Spleen (tissue), 11 donors: ENCODE measurements at regions not wholly inside any gene's neighbourhood (a gene's known extent, or its start where the extent isn't known, plus 50 kb on each side); places are given as distances from the start of the nearest gene placed in this dataset.

Source experiments
- DNase-seq: peaks from one replicate; pipeline ENCODE4 v3.0.0-alpha.2; 2020
- H3K27ac ChIP-seq, 8 donors: fragments of 200-600 bp; sonication (generic) in 7 of 8; 1 replicate in 4 of 8; 2 replicates in 4 of 8; pipeline versions ENCODE4 v1.5.0 to v1.8.0; 2016 to 2021; ENCODE audit warnings: inconsistent platforms in 4 of 8, mild to moderate bottlenecking in 4 of 8, moderate library complexity in 1 of 8
- H3K27me3 ChIP-seq, 7 donors: fragments of 200-600 bp; sonication (generic) in 6 of 7; replicated peaks in 1 of 7; 1 replicate in 4 of 7; 2 replicates in 3 of 7; pipeline versions ENCODE4 v1.5.0 to v1.8.0; 2016 to 2021; ENCODE audit warnings: inconsistent platforms in 3 of 7, mild to moderate bottlenecking in 1 of 7
- H3K36me3 ChIP-seq, 6 donors: fragments of 200-600 bp; sonication (generic) in 5 of 6; 1 replicate in 4 of 6; 2 replicates in 2 of 6; pipeline versions ENCODE4 v1.5.0 to v1.8.0; 2016 to 2021; ENCODE audit warnings: inconsistent platforms in 2 of 6
- H3K4me1 ChIP-seq, 6 donors: fragments of 200-600 bp; sonication (generic) in 5 of 6; 1 replicate in 3 of 6; 2 replicates in 3 of 6; pipeline versions ENCODE4 v1.5.0 to v1.8.0; 2016 to 2021; ENCODE audit warnings: inconsistent platforms in 3 of 6
- H3K4me3 ChIP-seq, 8 donors: fragments of 200-600 bp; sonication (generic) in 7 of 8; 1 replicate in 4 of 8; 2 replicates in 4 of 8; pipeline versions ENCODE4 v1.5.0 to v1.8.0; 2016 to 2021; ENCODE audit warnings: inconsistent platforms in 4 of 8, mild to moderate bottlenecking in 4 of 8, moderate library complexity in 2 of 8
- H3K9me3 ChIP-seq, 8 donors: fragments of 200-600 bp; sonication (generic) in 7 of 8; 1 replicate in 4 of 8; 2 replicates in 4 of 8; pipeline versions ENCODE4 v1.5.0 to v1.8.0; 2016 to 2021; ENCODE audit warnings: inconsistent platforms in 4 of 8
- POLR2A ChIP-seq, 3 donors: fragments of 450-650 bp; IDR thresholded peaks; one replicate each; pipeline ENCODE4 v1.5.1; 2017; ENCODE audit warnings: antibody characterized with exemption in 3 of 3, mild to moderate bottlenecking in 1 of 3
- POLR2AphosphoS5 ChIP-seq, 3 donors: sonication (generic); formaldehyde crosslinking; IDR thresholded peaks; one replicate each; pipeline ENCODE4 v1.5.1; 2017; ENCODE audit warnings: antibody characterized with exemption in 3 of 3
- WGBS, 5 donors: extraction: QIAGEN DNeasy Blood & Tissue Kit in 3 of 5; methylation state at CpG; one replicate each; pipeline versions ENCODE4 v1.1.5 to v1.1.7; 2013 to 2018; 5-methylcytosine and 5-hydroxymethylcytosine counted together
- intact Hi-C: fragments of 100-400 bp; cut with DNase I; formaldehyde crosslinking; loops from one replicate; pipeline ENCODE4 v1.15.0; 2023; ENCODE audit warnings: low total_unique reads
- TF ChIP-seq, protein P1 (sequence below), 11 experiments: fragments of 200-600 bp in 7 of 11; fragments of 450-650 bp in 4 of 11; sonication (generic) in 4 of 11; IDR thresholded peaks in 8 of 11; conservative IDR thresholded peaks in 3 of 11; 1 replicate in 7 of 11; 2 replicates in 4 of 11; pipeline versions ENCODE4 v1.4.0 to v1.8.0; 2016 to 2021; ENCODE audit warnings: antibody characterized with exemption in 11 of 11, inconsistent platforms in 4 of 11, mild to moderate bottlenecking in 1 of 11
- donor health status: healthy with polysubstance abuse.
- donor health status: DM: no; HTN: no; CAD: no; lungs with moderate emphysema.
- donor health status: DM: no; HTN: no; CAD: no.
- donor health status: Bipolar disorder and iron deficiency.
- donor health status: healthy.
- donor health status: DM: no; HTN: no; CAD: no.
- donor health status: DM: yes; HTN: yes; CAD: no.

DNA sequence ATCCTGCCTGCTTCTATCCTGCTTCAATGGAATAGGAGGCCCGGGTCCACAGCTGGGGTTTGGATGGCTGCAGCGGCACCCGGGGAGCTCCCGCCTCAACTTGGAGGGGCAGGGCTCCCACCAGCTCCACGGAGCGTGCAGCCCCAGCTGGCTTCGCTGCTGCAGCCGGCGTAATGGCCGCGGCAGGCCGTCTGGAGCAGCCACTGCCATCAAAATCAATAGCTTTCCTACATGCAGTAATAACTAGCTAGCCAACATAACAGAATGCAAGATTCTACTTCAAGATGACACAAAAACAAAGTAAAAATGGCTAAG is 154.2 kb upstream of the RMP24 start:
- Histone ChIP-seq H3K4me1 (no peaks in the 10 kb centered on the region), H3K36me3 (no peaks in the 10 kb centered on the region), H3K27me3 (peaks cover 0 to 9% (median 0%) of the 10 kb centered on the region in 7 donors), H3K4me3 (no peak overlapping the region), H3K27ac (no peak overlapping the region), H3K9me3 (peaks cover 0 to 4% (median 0%) of the 10 kb centered on the region in 8 donors)
- intact Hi-C loops: no loop called here
- no peak for DNase-seq
- TF ChIP-seq POLR2A (IDR thresholded peaks at IDR 0.05) (no peak), POLR2AphosphoS5 (IDR thresholded peaks at IDR 0.05) (no peak)
- TF ChIP-seq, protein P1, sequence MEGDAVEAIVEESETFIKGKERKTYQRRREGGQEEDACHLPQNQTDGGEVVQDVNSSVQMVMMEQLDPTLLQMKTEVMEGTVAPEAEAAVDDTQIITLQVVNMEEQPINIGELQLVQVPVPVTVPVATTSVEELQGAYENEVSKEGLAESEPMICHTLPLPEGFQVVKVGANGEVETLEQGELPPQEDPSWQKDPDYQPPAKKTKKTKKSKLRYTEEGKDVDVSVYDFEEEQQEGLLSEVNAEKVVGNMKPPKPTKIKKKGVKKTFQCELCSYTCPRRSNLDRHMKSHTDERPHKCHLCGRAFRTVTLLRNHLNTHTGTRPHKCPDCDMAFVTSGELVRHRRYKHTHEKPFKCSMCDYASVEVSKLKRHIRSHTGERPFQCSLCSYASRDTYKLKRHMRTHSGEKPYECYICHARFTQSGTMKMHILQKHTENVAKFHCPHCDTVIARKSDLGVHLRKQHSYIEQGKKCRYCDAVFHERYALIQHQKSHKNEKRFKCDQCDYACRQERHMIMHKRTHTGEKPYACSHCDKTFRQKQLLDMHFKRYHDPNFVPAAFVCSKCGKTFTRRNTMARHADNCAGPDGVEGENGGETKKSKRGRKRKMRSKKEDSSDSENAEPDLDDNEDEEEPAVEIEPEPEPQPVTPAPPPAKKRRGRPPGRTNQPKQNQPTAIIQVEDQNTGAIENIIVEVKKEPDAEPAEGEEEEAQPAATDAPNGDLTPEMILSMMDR (IDR thresholded peaks at IDR 0.05 in 8 of 11, conservative IDR thresholded peaks at IDR 0.05 in 3 of 11): no peak
- 88 to 95% (median 93%) methylated on average over 12 of the region's 12 CpGs for WGBS, 5 donors

DNA sequence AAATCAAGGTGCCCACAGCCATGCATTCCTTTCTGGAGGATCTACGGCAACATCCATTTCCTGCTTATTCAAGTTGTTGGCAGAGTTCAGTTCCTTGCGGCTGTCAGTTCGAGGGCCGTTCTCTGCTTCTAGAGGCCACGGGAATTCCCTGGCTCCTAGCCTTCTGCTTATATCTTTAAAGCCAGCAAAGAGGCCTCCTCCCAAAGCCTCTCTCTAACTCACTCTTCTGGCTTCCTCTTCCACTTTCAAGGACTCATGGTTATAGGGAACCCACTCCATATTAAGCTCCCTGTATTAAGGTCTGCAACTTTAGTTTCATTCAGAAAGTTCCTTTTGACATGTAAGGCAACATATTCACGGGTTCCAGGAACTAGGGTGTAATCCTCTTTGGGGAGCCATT is 150.1 kb upstream of the RMP24 start:
- Histone ChIP-seq H3K36me3 (no peaks in the 10 kb centered on the region), H3K4me3 (no peak overlapping the region), H3K9me3 (no peaks in the 10 kb centered on the region), H3K27ac (no peak overlapping the region), H3K4me1 (no peaks in the 10 kb centered on the region), H3K27me3 (peaks cover 0 to 9% (median 0%) of the 10 kb centered on the region in 7 donors)
- DNase-seq: no peak
- 51 to 72% (median 63%) methylated on average over 6 of the region's 6 CpGs for WGBS, 5 donors
- TF ChIP-seq, protein P1 (IDR thresholded peaks at IDR 0.05 in 8 of 11, conservative IDR thresholded peaks at IDR 0.05 in 3 of 11): no peak
- TF ChIP-seq POLR2A (IDR thresholded peaks at IDR 0.05): no peak
- no peak for TF ChIP-seq POLR2AphosphoS5 (IDR thresholded peaks at IDR 0.05)
- intact Hi-C loops: no loop called here

DNA sequence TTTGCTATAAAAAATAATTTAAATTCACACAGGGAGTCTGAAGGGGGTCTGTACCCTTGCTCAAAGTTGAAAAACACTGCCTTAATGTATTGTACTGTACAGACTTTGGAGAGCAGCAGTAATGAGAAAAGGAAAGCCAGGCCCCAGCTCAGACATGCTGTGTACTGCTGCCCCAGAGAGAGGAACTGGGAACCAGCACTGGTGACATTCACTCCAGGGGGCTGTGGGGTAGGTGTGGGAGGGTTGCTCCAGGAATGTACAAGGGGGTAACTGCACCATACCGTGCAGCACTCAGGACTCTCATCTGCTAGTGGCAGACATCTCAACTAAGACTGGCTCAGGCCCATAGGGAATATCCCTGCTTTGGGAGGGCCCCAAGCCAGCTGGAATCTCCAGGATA is 146.0 kb upstream of the RMP24 start:
- Histone ChIP-seq H3K4me1 (no peaks in the 10 kb centered on the region), H3K27ac (no peak overlapping the region), H3K36me3 (no peaks in the 10 kb centered on the region), H3K9me3 (peaks cover 0 to 7% (median 2%) of the 10 kb centered on the region in 8 donors), H3K4me3 (no peak overlapping the region), H3K27me3 (no peaks in the 10 kb centered on the region)
- TF ChIP-seq POLR2A (IDR thresholded peaks at IDR 0.05) (no peak), POLR2AphosphoS5 (IDR thresholded peaks at IDR 0.05) (no peak)
- TF ChIP-seq, protein P1 (IDR thresholded peaks at IDR 0.05 in 8 of 11, conservative IDR thresholded peaks at IDR 0.05 in 3 of 11): no peak
- no peak for DNase-seq
- intact Hi-C loops: no loop called here
- 43 to 92% (median 59%) methylated on average over 1 of the region's 1 CpG for WGBS, 5 donors

DNA sequence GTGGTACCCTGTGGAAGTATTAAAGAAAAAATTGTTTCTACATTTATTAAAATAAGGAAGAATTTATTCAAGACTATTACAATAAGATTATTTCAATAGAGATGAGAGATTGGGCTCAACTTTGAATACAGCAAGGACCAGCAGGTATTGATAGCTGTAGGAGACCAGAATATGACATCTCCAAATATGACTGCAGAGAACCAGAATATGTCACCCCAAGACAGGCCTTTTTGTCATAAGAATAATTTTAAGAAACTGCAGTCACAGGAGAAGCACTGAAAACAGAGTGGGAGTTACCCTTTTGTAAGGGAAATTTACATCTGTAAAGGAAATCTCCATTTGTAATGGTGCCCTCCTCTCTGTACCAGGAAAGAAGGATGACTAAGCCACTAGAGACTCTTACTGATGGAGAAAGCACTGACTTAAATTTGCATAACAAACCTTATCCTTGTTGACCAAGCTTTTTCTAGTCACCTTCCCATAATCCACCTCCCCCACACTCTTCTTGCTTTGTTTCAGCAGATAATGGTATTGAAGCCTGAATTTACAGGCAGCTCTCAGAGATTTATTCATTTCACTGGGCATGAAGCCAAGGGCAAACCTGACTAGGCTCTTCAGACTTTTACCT is 145.1 kb upstream of the RMP24 start:
- no peak overlapping the region for H3K4me3 ChIP-seq
- peaks cover 0 to 16% (median 11%) of the 10 kb centered on the region in 8 donors for H3K9me3 ChIP-seq
- H3K27ac ChIP-seq: peak overlapping the region in 1 of 8 donors; percentile 35
- DNase-seq: no peak
- intact Hi-C loops: no loop called here
- H3K36me3 ChIP-seq: no peaks in the 10 kb centered on the region
- no peaks in the 10 kb centered on the region for H3K4me1 ChIP-seq
- no peaks in the 10 kb centered on the region for H3K27me3 ChIP-seq
- TF ChIP-seq, protein P1 (IDR thresholded peaks at IDR 0.05 in 8 of 11, conservative IDR thresholded peaks at IDR 0.05 in 3 of 11): no peak
